HepG2 (cell line): ENCODE measurements at regions not wholly inside any gene's neighbourhood (a gene's known extent, or its start where the extent isn't known, plus 50 kb on each side); places are given as distances from the start of the nearest gene placed in this dataset.

Experiments
- ATAC-seq: fragments of 200-7000 bp; cut with Tn5 transposase; 3 replicates; pipeline ENCODE4 v1.9.1; 2020; ENCODE audit warnings: mild to moderate bottlenecking, moderate library complexity
- BruUV-seq: library from RNA; stranded (reverse); fragments of 400-500 nt; replicated peaks from 2 replicates; lab custom pipeline; 2021; lab: Mats Ljungman, UMichigan
- CTCF ChIA-PET: fragments of 300-600 bp; formaldehyde crosslinking; extraction: SDS; loops from one replicate; lab custom pipeline; 2021; ENCODE audit warnings: low total read pairs, inconsistent platforms, low intra/inter-chr PET ratio; lab: Yijun Ruan, JAX
- POLR2A ChIA-PET: fragments of 350-600 bp; sonication (Branson Sonifier 250); formaldehyde crosslinking; loops from one replicate; lab custom pipeline; 2020; ENCODE audit warnings: antibody characterized with exemption, inconsistent platforms; lab: Yijun Ruan, JAX
- DNase-seq: peaks from one replicate; pipeline ENCODE4 v3.0.0-alpha.2; 2015; ENCODE audit warnings: low spot score
- FAIRE-seq: peaks from 3 replicates; lab custom pipeline; 2011; peaks lifted over from hg19 to GRCh38; lab: Jason Lieb, UNC
- H2AFZ ChIP-seq: one replicate; pipeline ENCODE4 v1.6.1; 2011; ENCODE audit warnings: low read length, inconsistent platforms
- H3K27ac ChIP-seq: fragments of 300-600 bp; 3 replicates; pipeline ENCODE4 v1.8.0; 2011; ENCODE audit warnings: mixed run types, mild to moderate bottlenecking, mixed read lengths, low read length, inconsistent platforms; ENCODE audit not compliant: insufficient read depth; ENCODE audit errors: extremely low read length
- H3K27me3 ChIP-seq, 2 experiments: fragments of 200-600 bp in 1 of 2; 2 replicates in 1 of 2; 3 replicates in 1 of 2; pipeline versions ENCODE4 v1.6.0 to v1.8.0; 2011; ENCODE audit warnings: low read length in 2 of 2, mild to moderate bottlenecking in 2 of 2, moderate library complexity in 2 of 2, inconsistent platforms in 1 of 2; ENCODE audit not compliant: insufficient read depth in 2 of 2, control insufficient read depth in 1 of 2
- H3K36me3 ChIP-seq, 2 experiments: fragments of 200-600 bp in 1 of 2; replicated peaks in 1 of 2; 2 replicates in 1 of 2; 3 replicates in 1 of 2; pipeline versions ENCODE4 v1.5.1 to v1.8.0; 2011; ENCODE audit warnings: low read length in 2 of 2, inconsistent platforms in 1 of 2; ENCODE audit not compliant: insufficient read depth in 2 of 2, control insufficient read depth in 1 of 2
- H3K4me1 ChIP-seq: 2 replicates; pipeline ENCODE4 v1.5.1; 2012; ENCODE audit warnings: low read length, inconsistent platforms; ENCODE audit not compliant: insufficient read depth
- H3K4me2 ChIP-seq: 2 replicates; pipeline ENCODE4 v1.6.0; 2011; ENCODE audit warnings: low read depth, low read length, inconsistent platforms
- H3K4me3 ChIP-seq, 3 experiments: fragments of 200-600 bp in 1 of 3; sonication (generic), shearing (Covaris generic) in 1 of 3; replicated peaks in 1 of 3; 2 replicates each; pipeline ENCODE4 v1.5.1; 2011 to 2016; ENCODE audit warnings: low read length in 3 of 3, inconsistent platforms in 2 of 3, low read depth in 2 of 3, mild to moderate bottlenecking in 2 of 3, control low read depth in 1 of 3, mixed read lengths in 1 of 3; ENCODE audit not compliant: insufficient read depth in 1 of 3
- H3K79me2 ChIP-seq: one replicate; pipeline ENCODE4 v1.6.1; 2011; ENCODE audit warnings: low read length, inconsistent platforms; ENCODE audit not compliant: insufficient read depth
- H3K9ac ChIP-seq: 2 replicates; pipeline ENCODE4 v1.6.0; 2011; ENCODE audit warnings: mild to moderate bottlenecking, low read depth, low read length, inconsistent platforms; ENCODE audit not compliant: insufficient read depth
- H3K9me3 ChIP-seq: 2 replicates; pipeline ENCODE4 v1.5.1; 2012; ENCODE audit warnings: mild to moderate bottlenecking, low read length
- H4K20me1 ChIP-seq: 2 replicates; pipeline ENCODE4 v1.6.0; 2011; ENCODE audit warnings: inconsistent platforms, mild to moderate bottlenecking, low read length, moderate library complexity; ENCODE audit not compliant: insufficient read depth
- CREM ChIP-seq, 2 experiments: sonication (generic) in 1 of 2; formaldehyde crosslinking in 1 of 2; IDR thresholded peaks; 2 replicates each; pipeline versions ENCODE4 v1.4.0 to v1.6.1; 2016 to 2020; ENCODE audit warnings: antibody characterized with exemption in 1 of 2, mild to moderate bottlenecking in 1 of 2, missing genetic modification reagents in 1 of 2
- IKZF4 ChIP-seq: sonication (generic); formaldehyde crosslinking; IDR thresholded peaks from 2 replicates; pipeline ENCODE4 v1.5.1; 2020; ENCODE audit warnings: borderline replicate concordance, mild to moderate bottlenecking, low read depth, missing genetic modification reagents; ENCODE audit errors: not compliant biosample characterization
- MTA1 ChIP-seq: sonication (generic); formaldehyde crosslinking; IDR thresholded peaks from 2 replicates; pipeline ENCODE4 v1.4.0; 2020; ENCODE audit warnings: missing genetic modification reagents, mild to moderate bottlenecking, borderline replicate concordance
- MXD4 ChIP-seq: IDR thresholded peaks from 2 replicates; pipeline ENCODE4 v1.6.1; 2016; ENCODE audit warnings: mild to moderate bottlenecking, missing biosample characterization, missing genetic modification reagents
- NR3C1 ChIP-seq: sonication (generic); formaldehyde crosslinking; IDR thresholded peaks from 2 replicates; pipeline ENCODE4 v1.4.0; 2020; ENCODE audit warnings: missing genetic modification reagents
- RAD21 ChIP-seq: fragments of 450-650 bp; formaldehyde crosslinking; IDR thresholded peaks from 2 replicates; pipeline ENCODE4 v1.5.0; 2020; ENCODE audit warnings: mild to moderate bottlenecking
- SIX4 ChIP-seq: sonication (generic); formaldehyde crosslinking; IDR thresholded peaks from 2 replicates; pipeline ENCODE4 v1.4.0; 2020; ENCODE audit warnings: missing genetic modification reagents
- ZNF431 ChIP-seq: sonication (generic); formaldehyde crosslinking; IDR thresholded peaks from 2 replicates; pipeline ENCODE4 v1.9.0; 2022; ENCODE audit warnings: missing genetic modification reagents, low read depth, mild to moderate bottlenecking, borderline replicate concordance
- ZNF616 ChIP-seq: sonication (generic); formaldehyde crosslinking; IDR thresholded peaks from 2 replicates; pipeline ENCODE4 v1.5.0; 2020; ENCODE audit warnings: low read depth, mild to moderate bottlenecking, missing genetic modification reagents
- ZNF724P ChIP-seq: sonication (generic); formaldehyde crosslinking; IDR thresholded peaks from 2 replicates; pipeline ENCODE4 v1.8.0; 2022; ENCODE audit warnings: missing genetic modification reagents, borderline replicate concordance
- WGBS: methylation state at CpG from one replicate; pipeline ENCODE4 v1.1.6; 2017; ENCODE audit warnings: low lambda C conversion rate; 5-methylcytosine and 5-hydroxymethylcytosine counted together
- in situ Hi-C: cut with HindIII; loops from 2 replicates; pipeline ENCODE4 v1.10.0; 2017; ENCODE audit warnings: low pct_unique_long_range_greater_than_20kb; ENCODE audit not compliant: extremely low pct_ligation_motif_present
- intact Hi-C: fragments of 100-400 bp; cut with micrococcal nuclease; formaldehyde crosslinking; loops from one replicate; pipeline ENCODE4 v1.10.0; 2022; ENCODE audit not compliant: unreplicated experiment
- TF ChIP-seq, protein P1 (sequence below), 2 experiments: fragments of 450-650 bp in 1 of 2; sonication (generic) in 1 of 2; formaldehyde crosslinking in 1 of 2; IDR thresholded peaks; 2 replicates each; pipeline versions ENCODE4 v1.6.1 to v1.8.0; 2016 to 2022; ENCODE audit warnings: antibody characterized with exemption in 1 of 2, mild to moderate bottlenecking in 1 of 2, missing genetic modification reagents in 1 of 2
- TF ChIP-seq, protein P2 (sequence below): sonication (generic); formaldehyde crosslinking; IDR thresholded peaks from 2 replicates; pipeline ENCODE4 v1.8.0; 2022; ENCODE audit warnings: missing genetic modification reagents, mild to moderate bottlenecking, moderate library complexity, borderline replicate concordance
- TF ChIP-seq, protein P3 (sequence below): sonication (generic); formaldehyde crosslinking; IDR thresholded peaks from 2 replicates; pipeline ENCODE4 v1.8.1; 2023; ENCODE audit warnings: mild to moderate bottlenecking, missing genetic modification reagents

DNA sequence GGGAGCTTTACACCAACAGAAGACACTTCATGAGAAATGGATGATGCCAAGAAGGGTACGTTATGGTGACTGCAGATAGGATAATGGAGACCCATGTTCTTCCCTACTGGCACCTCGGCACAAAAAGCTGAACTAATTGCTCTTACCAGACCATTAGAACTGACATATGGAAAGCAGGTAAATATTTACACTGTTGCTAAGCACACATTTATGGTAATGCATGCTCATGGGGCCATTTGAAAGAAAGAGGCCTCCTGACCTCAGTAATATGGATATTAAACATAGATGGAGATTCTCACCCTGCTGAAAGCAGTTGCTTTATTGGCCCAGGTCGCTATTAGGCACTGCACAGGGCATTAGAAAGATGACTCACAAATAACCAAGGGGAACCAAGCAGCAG lies 1759.6 kb downstream of the C4orf33 start:
- Histone ChIP-seq H3K9me3 (peaks cover 21% of the 10 kb centered on the region), H3K79me2 (no peaks in the 10 kb centered on the region), H3K4me1 (no peaks in the 10 kb centered on the region), H3K36me3 (no peaks in the 10 kb centered on the region), H3K27ac (no peak overlapping the region), H2AFZ (no peak overlapping the region), H3K27me3 (no peaks in the 10 kb centered on the region; a peak in 1 of 5 replicates), H3K4me2 (no peak overlapping the region), H4K20me1 (no peaks in the 10 kb centered on the region), H3K9ac (no peak overlapping the region), H3K4me3 (no peak overlapping the region)
- no TSS peak for BruUV-seq
- ChIA-PET POLR2A (no interaction called here), CTCF (no interaction called here)
- WGBS, result 2% methylated on average over 3 of the region's 3 CpGs
- in situ Hi-C loops (no loop called here), intact Hi-C loops (no loop called here)
- ATAC-seq (no peak), FAIRE-seq (no peak), DNase-seq (no peak)
- TF ChIP-seq MTA1 (CRISPR knock-in tag) (no peak), NR3C1 (CRISPR knock-in tag) (no peak), IKZF4 (CRISPR knock-in tag) (no peak), ZNF616 (CRISPR knock-in tag) (no peak), RAD21 (CRISPR knock-in tag) (no peak), ZNF724P (CRISPR knock-in tag) (no peak), ZNF431 (CRISPR knock-in tag) (no peak), MXD4 (CRISPR knock-in tag) (no peak), CREM (IDR thresholded peaks at IDR 0.05) (no peak), CREM (CRISPR knock-in tag; IDR thresholded peaks at IDR 0.05) (no peak), SIX4 (CRISPR knock-in tag) (no peak)
- TF ChIP-seq, protein P1, sequence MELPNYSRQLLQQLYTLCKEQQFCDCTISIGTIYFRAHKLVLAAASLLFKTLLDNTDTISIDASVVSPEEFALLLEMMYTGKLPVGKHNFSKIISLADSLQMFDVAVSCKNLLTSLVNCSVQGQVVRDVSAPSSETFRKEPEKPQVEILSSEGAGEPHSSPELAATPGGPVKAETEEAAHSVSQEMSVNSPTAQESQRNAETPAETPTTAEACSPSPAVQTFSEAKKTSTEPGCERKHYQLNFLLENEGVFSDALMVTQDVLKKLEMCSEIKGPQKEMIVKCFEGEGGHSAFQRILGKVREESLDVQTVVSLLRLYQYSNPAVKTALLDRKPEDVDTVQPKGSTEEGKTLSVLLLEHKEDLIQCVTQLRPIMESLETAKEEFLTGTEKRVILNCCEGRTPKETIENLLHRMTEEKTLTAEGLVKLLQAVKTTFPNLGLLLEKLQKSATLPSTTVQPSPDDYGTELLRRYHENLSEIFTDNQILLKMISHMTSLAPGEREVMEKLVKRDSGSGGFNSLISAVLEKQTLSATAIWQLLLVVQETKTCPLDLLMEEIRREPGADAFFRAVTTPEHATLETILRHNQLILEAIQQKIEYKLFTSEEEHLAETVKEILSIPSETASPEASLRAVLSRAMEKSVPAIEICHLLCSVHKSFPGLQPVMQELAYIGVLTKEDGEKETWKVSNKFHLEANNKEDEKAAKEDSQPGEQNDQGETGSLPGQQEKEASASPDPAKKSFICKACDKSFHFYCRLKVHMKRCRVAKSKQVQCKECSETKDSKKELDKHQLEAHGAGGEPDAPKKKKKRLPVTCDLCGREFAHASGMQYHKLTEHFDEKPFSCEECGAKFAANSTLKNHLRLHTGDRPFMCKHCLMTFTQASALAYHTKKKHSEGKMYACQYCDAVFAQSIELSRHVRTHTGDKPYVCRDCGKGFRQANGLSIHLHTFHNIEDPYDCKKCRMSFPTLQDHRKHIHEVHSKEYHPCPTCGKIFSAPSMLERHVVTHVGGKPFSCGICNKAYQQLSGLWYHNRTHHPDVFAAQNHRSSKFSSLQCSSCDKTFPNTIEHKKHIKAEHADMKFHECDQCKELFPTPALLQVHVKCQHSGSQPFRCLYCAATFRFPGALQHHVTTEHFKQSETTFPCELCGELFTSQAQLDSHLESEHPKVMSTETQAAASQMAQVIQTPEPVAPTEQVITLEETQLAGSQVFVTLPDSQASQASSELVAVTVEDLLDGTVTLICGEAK (IDR thresholded peaks at IDR 0.05), result no peak
- TF ChIP-seq, protein P1 (CRISPR knock-in tag; IDR thresholded peaks at IDR 0.05), result no peak
- TF ChIP-seq, protein P2, sequence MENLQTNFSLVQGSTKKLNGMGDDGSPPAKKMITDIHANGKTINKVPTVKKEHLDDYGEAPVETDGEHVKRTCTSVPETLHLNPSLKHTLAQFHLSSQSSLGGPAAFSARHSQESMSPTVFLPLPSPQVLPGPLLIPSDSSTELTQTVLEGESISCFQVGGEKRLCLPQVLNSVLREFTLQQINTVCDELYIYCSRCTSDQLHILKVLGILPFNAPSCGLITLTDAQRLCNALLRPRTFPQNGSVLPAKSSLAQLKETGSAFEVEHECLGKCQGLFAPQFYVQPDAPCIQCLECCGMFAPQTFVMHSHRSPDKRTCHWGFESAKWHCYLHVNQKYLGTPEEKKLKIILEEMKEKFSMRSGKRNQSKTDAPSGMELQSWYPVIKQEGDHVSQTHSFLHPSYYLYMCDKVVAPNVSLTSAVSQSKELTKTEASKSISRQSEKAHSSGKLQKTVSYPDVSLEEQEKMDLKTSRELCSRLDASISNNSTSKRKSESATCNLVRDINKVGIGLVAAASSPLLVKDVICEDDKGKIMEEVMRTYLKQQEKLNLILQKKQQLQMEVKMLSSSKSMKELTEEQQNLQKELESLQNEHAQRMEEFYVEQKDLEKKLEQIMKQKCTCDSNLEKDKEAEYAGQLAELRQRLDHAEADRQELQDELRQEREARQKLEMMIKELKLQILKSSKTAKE, result no peak
- TF ChIP-seq, protein P3, sequence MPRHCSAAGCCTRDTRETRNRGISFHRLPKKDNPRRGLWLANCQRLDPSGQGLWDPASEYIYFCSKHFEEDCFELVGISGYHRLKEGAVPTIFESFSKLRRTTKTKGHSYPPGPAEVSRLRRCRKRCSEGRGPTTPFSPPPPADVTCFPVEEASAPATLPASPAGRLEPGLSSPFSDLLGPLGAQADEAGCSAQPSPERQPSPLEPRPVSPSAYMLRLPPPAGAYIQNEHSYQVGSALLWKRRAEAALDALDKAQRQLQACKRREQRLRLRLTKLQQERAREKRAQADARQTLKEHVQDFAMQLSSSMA (CRISPR knock-in tag), result no peak
